ENCODE measurements at regions not wholly inside any gene's neighbourhood (a gene's known extent, or its start where the extent isn't known, plus 50 kb on each side); places are given as distances from the start of the nearest gene placed in this dataset.

DNA sequence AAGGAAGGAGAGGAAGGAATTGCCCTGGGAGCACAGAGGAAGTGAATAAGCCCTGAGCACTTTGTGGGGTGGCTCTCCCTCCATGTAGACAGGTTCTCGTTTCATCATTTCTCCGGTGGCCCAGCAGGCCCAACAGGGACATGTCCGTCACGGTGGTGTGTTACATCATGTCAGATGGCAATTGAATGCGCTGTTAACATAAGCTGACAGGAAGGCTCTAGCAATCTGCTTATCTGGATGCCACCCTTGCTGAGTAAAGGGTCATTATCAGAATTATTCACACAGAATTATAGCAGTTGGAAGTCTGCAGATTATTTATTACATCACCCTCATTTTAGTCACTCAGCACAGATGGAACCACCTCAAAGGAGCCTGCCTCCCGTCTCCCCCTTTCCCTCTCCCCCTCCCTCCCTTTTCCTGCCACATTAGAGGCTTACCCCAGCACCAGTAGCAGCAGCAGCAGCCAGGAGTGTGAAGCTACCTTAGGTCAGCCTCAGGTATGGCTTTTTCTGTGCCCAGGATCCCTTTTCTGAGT, 124.3 kb upstream of the TRIM2 start:
- TF ChIP-seq, protein P1, sequence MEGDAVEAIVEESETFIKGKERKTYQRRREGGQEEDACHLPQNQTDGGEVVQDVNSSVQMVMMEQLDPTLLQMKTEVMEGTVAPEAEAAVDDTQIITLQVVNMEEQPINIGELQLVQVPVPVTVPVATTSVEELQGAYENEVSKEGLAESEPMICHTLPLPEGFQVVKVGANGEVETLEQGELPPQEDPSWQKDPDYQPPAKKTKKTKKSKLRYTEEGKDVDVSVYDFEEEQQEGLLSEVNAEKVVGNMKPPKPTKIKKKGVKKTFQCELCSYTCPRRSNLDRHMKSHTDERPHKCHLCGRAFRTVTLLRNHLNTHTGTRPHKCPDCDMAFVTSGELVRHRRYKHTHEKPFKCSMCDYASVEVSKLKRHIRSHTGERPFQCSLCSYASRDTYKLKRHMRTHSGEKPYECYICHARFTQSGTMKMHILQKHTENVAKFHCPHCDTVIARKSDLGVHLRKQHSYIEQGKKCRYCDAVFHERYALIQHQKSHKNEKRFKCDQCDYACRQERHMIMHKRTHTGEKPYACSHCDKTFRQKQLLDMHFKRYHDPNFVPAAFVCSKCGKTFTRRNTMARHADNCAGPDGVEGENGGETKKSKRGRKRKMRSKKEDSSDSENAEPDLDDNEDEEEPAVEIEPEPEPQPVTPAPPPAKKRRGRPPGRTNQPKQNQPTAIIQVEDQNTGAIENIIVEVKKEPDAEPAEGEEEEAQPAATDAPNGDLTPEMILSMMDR (IDR thresholded peaks at IDR 0.05), result no peak
- TF ChIP-seq, protein P2, sequence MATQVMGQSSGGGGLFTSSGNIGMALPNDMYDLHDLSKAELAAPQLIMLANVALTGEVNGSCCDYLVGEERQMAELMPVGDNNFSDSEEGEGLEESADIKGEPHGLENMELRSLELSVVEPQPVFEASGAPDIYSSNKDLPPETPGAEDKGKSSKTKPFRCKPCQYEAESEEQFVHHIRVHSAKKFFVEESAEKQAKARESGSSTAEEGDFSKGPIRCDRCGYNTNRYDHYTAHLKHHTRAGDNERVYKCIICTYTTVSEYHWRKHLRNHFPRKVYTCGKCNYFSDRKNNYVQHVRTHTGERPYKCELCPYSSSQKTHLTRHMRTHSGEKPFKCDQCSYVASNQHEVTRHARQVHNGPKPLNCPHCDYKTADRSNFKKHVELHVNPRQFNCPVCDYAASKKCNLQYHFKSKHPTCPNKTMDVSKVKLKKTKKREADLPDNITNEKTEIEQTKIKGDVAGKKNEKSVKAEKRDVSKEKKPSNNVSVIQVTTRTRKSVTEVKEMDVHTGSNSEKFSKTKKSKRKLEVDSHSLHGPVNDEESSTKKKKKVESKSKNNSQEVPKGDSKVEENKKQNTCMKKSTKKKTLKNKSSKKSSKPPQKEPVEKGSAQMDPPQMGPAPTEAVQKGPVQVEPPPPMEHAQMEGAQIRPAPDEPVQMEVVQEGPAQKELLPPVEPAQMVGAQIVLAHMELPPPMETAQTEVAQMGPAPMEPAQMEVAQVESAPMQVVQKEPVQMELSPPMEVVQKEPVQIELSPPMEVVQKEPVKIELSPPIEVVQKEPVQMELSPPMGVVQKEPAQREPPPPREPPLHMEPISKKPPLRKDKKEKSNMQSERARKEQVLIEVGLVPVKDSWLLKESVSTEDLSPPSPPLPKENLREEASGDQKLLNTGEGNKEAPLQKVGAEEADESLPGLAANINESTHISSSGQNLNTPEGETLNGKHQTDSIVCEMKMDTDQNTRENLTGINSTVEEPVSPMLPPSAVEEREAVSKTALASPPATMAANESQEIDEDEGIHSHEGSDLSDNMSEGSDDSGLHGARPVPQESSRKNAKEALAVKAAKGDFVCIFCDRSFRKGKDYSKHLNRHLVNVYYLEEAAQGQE (IDR thresholded peaks at IDR 0.05; ENCODE audit: insufficient read depth in 1 of 2, low read depth in 2 of 2, low read length in 1 of 2), result no peak
- TF ChIP-seq POLR2AphosphoS5 (IDR thresholded peaks at IDR 0.05; ENCODE audit: low read depth, low read length) (no peak), TCF7L2 (IDR thresholded peaks at IDR 0.05; ENCODE audit: low read depth, low read length) (no peak), SIN3A (IDR thresholded peaks at IDR 0.05; ENCODE audit: borderline replicate concordance, insufficient read depth, low read depth, low read length) (no peak)

Data from Panc1 (cell line).